HG03280 (cell line): ENCODE measurements at regions not wholly inside any gene's neighbourhood (a gene's known extent, or its start where the extent isn't known, plus 50 kb on each side); places are given as distances from the start of the nearest gene placed in this dataset.

ENCODE experiments used
- ATAC-seq: cut with Tn5 transposase; IDR thresholded peaks from one replicate; pipeline ENCODE4 v1.9.1; 2021; ENCODE audit warnings: mild to moderate bottlenecking, moderate library complexity; ENCODE audit not compliant: unreplicated experiment

DNA sequence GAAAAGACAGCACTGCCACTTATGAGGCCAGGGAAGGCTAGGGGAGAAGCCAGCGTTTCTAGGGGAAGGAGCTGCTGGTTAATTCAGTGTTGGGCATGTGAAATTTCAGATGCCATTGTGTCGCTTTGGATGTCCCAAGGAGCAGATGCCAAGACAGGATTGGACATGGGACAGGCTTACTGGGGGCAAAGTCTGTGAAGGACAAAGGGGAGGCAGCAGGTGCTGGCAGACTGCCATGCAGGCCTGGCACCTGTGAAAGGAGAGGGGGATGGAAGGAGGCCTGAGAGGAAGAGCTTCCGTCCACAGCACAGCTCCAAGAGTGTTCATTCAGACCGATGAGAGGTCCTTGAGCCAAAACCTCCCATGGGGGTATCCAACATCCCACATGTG, 255.5 kb upstream of the RPL38 start:
- ATAC-seq, result no peak

DNA sequence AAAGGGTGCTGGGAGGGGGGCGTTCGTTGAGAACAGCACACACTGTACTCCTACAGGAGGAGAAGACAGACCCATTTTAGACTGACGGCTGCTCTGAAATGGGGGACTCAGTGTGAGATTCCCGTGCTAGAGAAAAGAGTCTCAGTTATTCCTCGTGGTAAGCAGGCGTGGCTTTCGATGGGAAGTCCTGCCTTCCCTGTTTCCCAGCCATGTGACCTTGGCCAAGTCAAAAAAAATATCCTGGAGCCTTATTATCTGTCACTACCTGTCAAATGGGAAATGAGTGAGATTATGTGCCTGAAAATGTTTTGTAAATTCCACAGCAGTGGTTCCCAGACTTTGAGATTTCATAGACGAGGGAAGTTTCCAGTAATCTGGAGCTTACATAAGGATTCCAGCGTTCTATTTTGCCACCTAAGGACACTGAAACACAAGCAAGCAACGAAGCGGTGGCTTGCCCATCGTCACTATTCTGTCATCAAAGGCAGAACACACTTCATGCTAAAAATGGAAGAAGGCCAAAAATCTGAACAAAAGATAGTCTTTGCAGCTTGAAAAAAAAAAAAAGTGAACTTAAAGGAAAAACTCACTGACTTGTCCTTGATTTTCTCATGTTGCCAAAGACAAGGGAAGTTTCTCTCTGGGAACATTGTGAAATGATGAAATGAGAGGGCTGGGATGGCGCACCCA, 253.4 kb upstream of the RPL38 start:
- no peak for ATAC-seq

DNA sequence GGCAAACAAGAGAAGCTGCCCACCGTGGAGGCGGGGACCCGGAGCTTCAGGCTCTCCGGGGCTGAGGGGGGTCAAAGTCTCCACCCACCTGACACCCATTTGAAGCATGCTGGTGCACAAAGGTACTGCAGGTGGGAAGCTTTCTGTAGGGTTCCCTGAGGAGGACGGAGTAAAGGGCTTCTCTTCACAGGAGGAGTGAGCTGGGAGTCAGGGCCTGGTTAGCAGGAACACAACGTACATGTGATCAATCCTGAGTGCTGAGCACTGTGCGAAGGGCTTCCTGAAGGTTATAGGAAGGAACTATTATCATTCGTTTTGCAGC, 252.9 kb upstream of the RPL38 start:
- no peak for ATAC-seq

DNA sequence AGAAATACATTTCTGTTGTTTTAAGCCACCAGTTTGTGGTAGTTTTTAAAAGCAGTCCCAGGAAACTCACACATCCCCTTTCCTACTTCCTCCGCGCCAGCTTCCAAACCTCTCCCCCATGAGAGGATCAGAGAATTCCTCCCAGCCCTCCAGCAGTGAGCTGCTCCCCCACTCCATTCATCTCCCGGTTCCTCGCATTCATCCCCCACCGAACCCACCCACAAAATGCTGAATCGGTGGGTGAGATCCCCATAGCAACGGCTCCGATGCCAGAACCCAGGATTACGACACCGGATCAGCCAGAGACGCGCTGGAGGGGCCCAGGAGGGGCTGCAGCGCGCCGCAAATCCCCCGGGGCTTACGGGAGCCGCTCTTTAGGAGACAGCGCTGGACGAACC, 251.4 kb upstream of the RPL38 start:
- no peak for ATAC-seq

DNA sequence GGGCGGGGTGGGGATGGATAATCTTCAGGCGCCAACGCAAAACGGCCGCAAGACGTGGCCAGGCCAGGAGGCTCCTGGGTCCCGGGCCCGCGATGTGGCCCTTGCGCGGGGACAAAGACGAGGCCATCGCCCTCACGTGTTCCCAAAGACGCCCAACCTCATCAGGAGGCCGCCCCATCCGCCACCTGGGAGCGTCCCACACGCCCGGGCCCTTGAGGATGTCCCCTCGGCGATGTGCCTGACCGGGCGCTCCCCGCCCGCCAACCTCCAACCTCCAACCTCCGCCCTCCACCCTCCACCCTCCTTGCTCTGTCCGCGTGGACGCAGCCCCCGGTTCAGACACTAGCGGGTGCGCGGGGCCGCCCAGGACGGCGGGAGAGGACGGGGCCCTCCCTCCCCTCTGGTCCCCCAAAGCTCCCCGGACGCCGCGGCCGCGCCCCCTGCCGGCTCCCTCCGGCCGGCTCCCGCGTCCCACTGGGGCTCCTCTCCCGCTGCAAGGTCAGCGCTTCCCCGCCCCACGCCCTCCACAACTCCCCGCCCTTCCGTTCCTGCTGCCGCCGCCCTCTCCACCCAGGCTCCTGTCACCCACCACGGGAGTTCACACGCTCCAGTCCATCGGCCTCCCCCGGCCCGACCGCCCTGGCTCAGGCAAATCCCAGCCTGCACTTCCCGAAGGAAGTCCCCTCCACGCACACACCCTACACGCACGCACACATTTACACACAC, 250.8 kb upstream of the RPL38 start:
- no peak for ATAC-seq

DNA sequence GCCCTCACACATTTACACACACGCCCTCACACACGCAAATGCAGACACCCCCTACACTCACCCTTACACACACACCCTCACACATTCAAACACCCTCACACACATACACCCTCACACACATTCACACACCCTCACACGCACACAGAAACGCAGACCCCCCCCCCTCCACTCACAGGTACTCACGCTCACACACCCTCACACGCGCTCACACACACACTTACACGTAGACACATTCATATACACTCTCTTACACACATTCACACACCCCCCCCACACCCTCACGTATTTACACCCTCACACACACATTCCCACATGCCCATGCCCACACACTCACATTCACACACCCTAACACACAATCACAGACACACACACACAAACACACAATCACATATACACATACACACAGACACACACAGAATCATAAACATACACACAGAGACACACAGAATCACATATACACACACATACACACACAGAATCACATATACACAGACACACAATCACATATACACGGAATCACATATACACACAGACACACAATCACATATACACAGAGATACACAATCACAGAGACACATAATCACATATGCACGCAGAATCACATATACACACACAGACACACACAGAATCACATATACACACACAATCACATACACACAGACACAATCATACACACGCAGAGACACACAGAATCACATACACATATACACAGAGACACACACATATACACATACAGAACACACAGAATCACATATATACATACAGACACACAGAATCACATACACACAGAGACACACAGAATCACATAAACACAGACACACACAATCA, 250.1 kb upstream of the RPL38 start:
- ATAC-seq, result no peak

DNA sequence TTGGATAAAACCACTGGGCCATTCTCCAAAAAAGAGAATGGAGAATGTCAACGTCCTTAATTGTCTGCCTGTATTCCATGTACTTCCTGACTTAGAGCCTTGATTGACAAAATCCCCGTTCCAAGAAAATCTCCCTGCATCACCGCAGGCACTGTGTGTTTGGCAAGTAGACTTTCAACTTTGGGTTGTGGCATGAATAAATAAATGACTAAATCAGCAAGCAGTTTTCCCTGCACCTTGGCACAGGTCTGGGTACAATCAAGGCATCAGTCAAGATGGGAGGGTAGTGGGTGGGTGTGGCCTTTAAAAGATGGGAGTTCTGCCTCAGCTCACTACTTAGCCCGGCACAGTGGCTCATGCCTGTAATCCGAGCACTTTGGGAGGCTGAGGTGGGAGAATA, 248.5 kb upstream of the RPL38 start:
- no peak for ATAC-seq

DNA sequence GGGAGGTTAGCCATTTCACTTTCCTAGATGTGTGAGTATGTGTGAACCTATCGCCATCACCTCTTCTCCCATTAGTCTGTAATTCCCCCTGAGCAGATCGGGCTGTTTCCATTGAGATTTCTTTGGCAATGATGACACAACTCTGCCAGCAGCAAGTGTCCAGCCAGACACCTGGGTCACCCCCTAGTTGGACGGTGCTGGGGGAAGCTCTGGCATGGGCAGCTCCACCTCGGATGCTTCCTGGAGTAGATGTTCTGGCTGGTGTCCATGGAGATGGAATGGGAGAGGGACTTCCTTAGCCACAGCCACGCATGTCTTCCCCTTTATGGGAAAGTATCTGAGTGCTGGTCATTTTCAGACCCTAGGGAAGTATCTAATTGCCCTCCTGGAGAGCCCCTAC, 247.9 kb upstream of the RPL38 start:
- ATAC-seq, result no peak

DNA sequence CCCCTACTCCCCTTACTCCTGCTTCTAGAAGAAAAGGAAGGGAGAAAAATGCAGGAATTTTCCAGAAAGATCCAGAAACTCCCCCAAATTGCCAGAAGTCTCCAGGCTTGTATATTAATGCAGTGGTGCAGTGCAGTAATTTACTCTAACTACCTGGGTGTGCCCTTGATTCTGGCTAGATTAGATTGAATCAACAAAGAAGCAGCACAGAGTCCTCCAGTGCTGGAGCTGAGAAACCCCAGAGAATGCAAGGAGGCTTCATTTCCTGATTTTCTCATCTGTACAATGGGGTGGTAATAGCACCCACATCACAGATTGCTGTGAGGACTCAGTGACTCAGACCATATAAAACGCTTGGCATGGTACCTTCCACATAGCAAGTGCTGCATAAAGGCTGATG, 247.3 kb upstream of the RPL38 start:
- ATAC-seq, result no peak

DNA sequence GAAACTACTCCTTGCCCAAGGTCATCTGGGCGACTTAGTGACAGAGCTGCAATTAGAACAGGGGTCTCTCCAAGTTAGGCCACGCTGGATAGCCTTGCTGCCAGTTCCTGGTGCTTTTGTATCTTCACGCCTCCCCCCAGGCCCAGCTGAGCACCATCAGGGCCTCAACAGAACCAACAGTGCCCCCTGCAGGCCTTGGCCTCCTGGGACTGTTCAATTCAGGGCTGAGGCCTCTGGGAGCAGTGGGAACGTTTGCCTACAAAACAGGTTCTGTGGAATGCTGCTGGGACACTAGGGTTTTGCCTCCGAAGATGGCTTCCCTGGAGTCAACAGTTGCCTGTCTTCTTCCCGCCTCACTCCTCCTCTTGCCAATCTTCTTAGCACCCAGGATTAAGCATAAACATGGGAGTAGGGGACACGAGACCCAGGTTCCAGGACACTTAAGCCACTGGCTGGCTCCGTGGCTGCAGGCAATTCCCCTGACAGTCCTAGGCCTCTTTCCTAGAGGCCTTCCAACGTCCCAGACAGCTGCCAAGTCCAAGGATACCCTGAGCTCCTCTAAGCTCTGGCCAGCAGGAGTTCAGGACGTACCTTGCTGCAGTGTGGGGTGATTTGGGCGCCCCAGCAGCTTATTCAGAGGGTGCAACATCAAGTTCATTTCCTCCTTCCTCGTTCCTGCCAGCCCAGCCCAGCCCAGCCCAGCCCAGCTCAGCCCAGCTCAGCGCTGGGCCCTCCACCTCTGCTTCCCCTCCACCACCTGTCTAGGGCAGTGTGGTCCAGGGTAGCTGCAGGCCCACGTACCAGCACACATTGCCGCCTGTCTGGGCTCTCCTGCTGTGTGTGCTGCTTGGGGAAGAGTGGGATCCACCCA, 246.6 kb upstream of the RPL38 start:
- ATAC-seq, result no peak

DNA sequence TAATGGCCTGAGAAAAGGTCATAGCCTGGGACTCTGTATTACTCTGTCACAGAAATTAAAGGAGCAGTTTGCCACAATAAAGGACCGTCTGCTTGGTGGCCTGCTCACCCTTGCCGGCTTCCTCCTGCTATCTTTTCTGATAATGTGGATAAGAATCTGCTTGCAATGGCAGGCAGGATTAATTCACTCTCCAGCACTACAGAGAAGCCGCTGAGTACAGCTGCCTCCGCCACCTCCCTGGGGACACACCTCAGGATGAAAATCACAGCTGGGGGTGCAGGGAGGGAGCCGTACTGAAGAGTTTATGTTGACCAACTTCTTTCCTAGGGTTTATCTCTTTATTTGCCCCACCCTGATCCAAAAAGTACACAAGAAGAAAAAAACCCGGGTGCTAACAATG, 245.9 kb upstream of the RPL38 start:
- ATAC-seq, result no peak

DNA sequence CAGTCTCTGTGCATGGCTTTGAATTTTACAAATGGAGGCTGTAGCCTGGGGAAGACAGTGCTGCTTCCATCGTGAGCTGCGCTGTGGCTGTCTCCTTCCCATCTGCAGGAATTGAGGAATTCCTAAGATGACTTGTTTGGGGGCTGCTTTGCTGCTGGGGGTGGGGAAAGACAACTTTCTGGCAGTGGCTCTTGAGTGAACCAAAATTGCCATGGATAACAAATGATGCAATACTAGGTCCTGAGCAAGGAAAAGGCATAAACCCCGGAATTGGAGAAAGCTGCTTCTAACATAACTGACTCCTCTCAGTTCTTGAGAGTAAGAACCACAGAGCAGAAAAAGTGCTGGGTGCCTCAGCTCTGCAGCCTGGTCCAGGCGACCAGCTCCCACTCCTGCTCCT, 245.0 kb upstream of the RPL38 start:
- no peak for ATAC-seq

DNA sequence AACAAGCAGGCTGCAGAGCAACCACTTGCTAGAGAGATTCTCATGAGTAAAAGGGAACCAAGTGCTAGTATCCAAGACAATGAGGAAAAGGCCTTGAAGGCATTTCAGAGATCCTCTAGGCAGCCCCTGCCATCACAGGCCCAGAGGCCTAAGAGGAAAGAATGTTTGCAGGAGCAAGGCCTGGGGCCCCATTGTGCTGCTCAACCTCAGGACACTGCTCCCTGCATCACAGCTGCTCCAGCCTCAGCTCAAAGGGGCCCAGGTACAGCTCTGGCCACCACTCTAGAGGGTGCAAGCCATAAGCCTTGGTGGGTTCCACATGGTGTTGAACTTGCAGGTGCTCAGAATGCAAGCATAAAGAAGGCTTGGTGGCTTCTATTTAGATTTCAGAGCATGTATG, 243.0 kb upstream of the RPL38 start:
- ATAC-seq, result no peak

DNA sequence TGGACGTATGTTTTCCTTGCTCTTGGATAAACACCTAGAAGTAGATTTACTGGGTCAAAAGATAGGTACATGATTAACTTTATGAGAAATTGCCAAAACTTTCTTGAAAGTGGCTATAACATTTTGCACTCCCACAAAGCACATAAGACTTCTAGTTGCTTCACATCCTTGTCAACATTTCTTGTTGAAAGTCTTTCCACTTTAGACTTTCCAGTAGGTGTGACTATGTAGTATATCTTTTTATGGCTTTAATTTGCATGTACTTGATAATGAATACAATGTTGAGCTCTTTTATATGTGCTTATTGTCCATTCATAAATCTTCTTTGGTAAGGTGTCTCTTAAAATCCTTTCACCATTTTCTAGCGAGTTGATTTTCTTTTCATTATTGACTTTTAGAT, 241.2 kb upstream of the RPL38 start:
- no peak for ATAC-seq

DNA sequence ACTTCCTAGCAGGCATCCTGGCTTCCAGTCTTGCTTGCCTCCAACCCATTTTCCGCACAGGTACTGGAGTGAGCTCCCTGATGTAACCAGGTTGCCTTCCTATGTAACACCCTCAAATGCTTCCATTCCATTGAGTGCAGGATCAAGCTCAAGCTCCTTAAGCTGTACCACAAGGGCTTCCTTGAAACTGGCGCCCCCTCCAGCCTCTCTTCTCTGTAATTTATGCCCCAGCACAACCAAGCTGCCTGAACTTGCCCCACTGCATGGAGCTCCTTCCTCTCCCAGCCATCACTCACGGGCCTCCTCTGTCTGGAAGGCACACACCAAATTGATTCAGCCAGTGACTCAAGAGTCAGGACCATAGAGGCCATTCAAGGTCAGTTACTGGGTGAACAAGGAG, 234.8 kb upstream of the RPL38 start:
- no peak for ATAC-seq

DNA sequence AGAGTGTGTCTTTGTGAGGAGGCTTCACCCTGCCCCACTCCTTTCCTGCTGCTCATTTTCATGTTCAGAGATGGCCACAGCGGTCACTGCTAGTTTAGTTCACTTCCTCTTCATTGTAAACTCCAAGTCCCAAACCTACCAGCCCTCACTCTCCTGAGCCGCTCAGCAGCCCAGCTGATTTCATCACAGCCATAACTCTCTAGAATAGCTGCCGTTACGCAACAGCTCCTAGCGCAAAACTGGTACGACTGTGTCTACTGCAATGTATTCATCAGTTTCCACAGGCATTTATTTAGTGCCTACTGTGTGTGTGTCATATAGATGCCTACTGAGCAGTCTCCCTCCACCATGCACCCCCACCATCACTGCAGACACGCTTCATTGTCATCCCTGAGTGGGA, 233.5 kb upstream of the RPL38 start:
- no peak for ATAC-seq

DNA sequence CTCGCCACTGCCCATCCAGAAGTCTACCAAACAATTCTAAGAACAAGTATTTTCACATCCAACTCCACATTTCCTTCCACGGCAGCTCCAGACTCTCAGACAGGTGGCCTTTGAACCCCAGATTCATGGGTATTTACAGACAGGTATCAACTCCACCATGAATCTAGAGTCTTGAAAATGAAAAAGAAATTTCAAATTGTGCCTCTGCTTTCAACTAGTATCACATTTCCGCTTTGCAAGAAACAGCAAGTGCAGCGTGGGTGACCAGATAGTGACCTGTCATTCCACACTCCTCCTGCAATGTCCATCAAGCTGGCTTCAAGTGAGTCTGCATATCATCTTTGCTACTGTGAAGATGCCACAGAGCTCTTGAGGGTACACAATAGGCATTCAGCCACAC, 232.4 kb upstream of the RPL38 start:
- no peak for ATAC-seq

DNA sequence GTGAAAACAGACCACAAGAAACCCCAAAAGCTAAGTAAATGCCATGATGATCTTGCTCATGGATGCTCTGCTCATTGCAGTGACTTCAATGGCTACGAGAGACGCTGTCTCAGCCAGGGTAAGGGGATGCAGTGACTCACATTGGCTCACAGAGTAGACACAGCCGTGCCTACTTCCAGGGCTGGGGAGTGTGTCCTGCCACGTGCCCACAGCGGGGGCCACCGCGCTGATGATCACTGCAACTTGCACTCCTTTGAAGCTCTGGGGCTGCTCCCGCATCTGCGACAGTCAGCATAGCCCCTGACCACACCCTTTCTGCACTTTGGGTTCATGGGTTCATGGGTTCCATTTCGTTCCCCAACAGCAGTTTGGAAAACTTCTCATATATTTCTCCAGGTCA, 231.4 kb upstream of the RPL38 start:
- ATAC-seq, result no peak

DNA sequence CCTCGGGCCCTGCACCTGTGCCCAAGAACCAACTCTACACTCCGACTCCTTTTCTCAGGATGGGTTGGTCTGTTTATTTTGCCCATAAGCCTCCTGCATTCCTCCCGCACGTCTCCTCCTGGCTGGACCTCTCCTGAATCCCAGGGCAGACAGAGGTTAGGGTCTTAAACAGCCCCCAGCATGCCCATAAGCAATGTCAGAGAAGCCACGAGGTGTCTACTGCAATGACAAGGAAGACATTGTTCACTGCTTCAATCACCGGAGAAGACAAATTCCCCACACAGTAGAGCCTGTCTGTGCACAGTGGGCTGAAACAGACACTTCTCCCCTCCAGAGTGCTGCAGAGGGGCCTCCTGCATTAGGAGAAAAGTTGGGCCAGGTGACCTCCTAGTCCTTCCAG, 230.6 kb upstream of the RPL38 start:
- ATAC-seq, result no peak

DNA sequence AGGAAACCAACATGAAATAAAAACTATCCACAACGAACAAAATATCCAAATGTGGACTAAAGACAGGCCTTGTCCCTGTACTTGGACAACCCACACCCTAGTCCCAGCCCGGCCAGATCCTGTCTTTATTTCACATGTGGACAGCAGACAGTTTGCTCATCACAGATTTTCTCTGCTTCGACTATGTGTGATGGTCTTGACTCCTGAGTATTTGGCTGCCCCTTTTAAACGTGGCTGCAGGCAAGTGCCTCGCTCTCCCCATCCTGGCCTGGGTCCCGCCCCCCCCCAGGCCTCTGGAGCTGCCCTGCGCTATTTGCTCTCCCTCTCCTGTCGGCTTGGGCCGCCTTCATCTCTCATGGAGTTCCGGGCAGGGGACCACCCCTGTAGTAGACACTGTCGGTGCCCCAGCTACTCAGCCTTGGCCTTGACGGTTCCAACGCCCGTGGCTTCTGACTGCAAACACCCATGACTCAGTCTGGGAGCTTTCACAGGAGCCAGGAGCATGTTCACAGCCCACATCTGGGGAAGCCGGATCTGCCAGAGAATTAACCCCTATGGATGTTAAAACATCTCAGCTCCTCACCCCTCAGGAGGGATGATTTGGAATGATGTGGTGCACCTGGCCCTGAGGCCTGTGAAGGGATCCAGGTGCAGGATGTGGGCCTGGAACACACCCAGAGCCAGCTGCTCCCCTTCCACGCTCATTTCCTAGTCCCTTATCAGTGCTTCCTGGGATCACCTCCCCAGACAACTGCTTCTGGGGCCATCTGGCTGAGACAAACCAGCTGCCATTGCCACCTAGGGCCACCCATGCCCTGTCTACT, 229.7 kb upstream of the RPL38 start:
- no peak for ATAC-seq
